GM18505 (cell line): ENCODE measurements at regions not wholly inside any gene's neighbourhood (a gene's known extent, or its start where the extent isn't known, plus 50 kb on each side); places are given as distances from the start of the nearest gene placed in this dataset.

Experiments
- ATAC-seq: cut with Tn5 transposase; IDR thresholded peaks from one replicate; pipeline ENCODE4 v1.9.1; 2021; ENCODE audit not compliant: unreplicated experiment
- POLR2A ChIP-seq: IDR thresholded peaks from 4 replicates; pipeline ENCODE4 v1.6.1; 2011; ENCODE audit warnings: borderline replicate concordance; ENCODE audit not compliant: insufficient read depth, insufficient read length; ENCODE audit errors: extremely low read depth

- ATAC-seq: no peak
Measured at GRCh38 chr3:148255981-148256969, 441.4 kb upstream of the AGTR1 start.

GRCh38 chr3:148262980-148263379 is 434.7 kb upstream of the AGTR1 start:
- ATAC-seq: no peak
- no peak for TF ChIP-seq POLR2A

More at GRCh38 chr3:148255981-148256969, 441.4 kb upstream of the AGTR1 start:
- no peak for TF ChIP-seq POLR2A

- TF ChIP-seq POLR2A: no peak
- ATAC-seq: no peak
Measured at GRCh38 chr3:148265841-148266240, 431.9 kb upstream of the AGTR1 start.

GRCh38 chr3:148266341-148266740 is 431.4 kb upstream of the AGTR1 start:
- ATAC-seq: no peak
- no peak for TF ChIP-seq POLR2A

GRCh38 chr3:148269816-148270215 is 427.9 kb upstream of the AGTR1 start:
- no peak for ATAC-seq
- no peak for TF ChIP-seq POLR2A

GRCh38 chr3:148280623-148281242 is 417.0 kb upstream of the AGTR1 start:
- TF ChIP-seq POLR2A: no peak
- ATAC-seq: no peak

- no peak for ATAC-seq
- TF ChIP-seq POLR2A: no peak
Measured at GRCh38 chr3:148289159-148289558, 408.5 kb upstream of the AGTR1 start.

- ATAC-seq: no peak
- no peak for TF ChIP-seq POLR2A
Measured at GRCh38 chr3:148297013-148297412, 400.7 kb upstream of the AGTR1 start.

- peak; percentile 66 for ATAC-seq
- no peak for TF ChIP-seq POLR2A
Measured at GRCh38 chr3:148307443-148307843, 390.3 kb upstream of the AGTR1 start.

GRCh38 chr3:148309390-148310035 is 388.2 kb upstream of the AGTR1 start:
- no peak for TF ChIP-seq POLR2A
- ATAC-seq: peak; percentile 85

GRCh38 chr3:148315756-148316155 is 381.9 kb upstream of the AGTR1 start:
- ATAC-seq: no peak
- TF ChIP-seq POLR2A: no peak

- TF ChIP-seq POLR2A: no peak
- no peak for ATAC-seq
Measured at GRCh38 chr3:148318240-148318639, 379.5 kb upstream of the AGTR1 start.

GRCh38 chr3:148319161-148319915 is 378.4 kb upstream of the AGTR1 start:
- no peak for TF ChIP-seq POLR2A
- peak; percentile 93 for ATAC-seq
